K562 (cell line): ENCODE measurements at regions not wholly inside any gene's neighbourhood (a gene's known extent, or its start where the extent isn't known, plus 50 kb on each side); places are given as distances from the start of the nearest gene placed in this dataset.

Experiments used
- ATAC-seq: fragments of 200-7000 bp; cut with Tn5 transposase; 3 replicates; pipeline ENCODE4 v1.9.1; 2020; ENCODE audit warnings: moderate library complexity
- BruUV-seq: library from RNA; stranded (reverse); fragments of 400-500 nt; replicated peaks from 2 replicates; lab custom pipeline; 2021; lab: Mats Ljungman, UMichigan
- CTCF ChIA-PET: fragments of 300-600 bp; formaldehyde crosslinking; extraction: SDS; loops from one replicate; lab custom pipeline; 2021; ENCODE audit warnings: low intra/inter-chr PET ratio; lab: Yijun Ruan, JAX
- POLR2A ChIA-PET: fragments of 300-600, 350-650 bp; sonication (Branson Sonifier 250); formaldehyde crosslinking; extraction: SDS; loops from one replicate; lab custom pipeline; 2021; ENCODE audit warnings: antibody characterized with exemption, inconsistent platforms; lab: Yijun Ruan, JAX
- DNase-seq, 4 experiments: peaks; one replicate each; pipeline versions ENCODE4 v3.0.0 to v3.0.0-alpha.2; 2011 to 2018; ENCODE audit warnings: low spot score in 3 of 4, mixed read lengths in 3 of 4; ENCODE audit errors: extremely low read depth in 1 of 4
- FAIRE-seq: peaks from 2 replicates; lab custom pipeline; 2011; peaks lifted over from hg19 to GRCh38; lab: Jason Lieb, UNC
- H2AFZ ChIP-seq: 2 replicates; pipeline ENCODE4 v1.6.0; 2011; ENCODE audit warnings: low read depth, low read length, control low read depth, inconsistent platforms
- H3K27ac ChIP-seq: fragments of 200-600 bp; 3 replicates; pipeline ENCODE4 v1.8.0; 2011; ENCODE audit warnings: low read depth, mild to moderate bottlenecking, control low read depth, inconsistent platforms, low read length, moderate library complexity, mixed read lengths; ENCODE audit errors: extremely low read depth
- H3K27me3 ChIP-seq, 2 experiments: fragments of 300-600 bp in 1 of 2; 2 replicates in 1 of 2; 3 replicates in 1 of 2; pipeline versions ENCODE4 v1.6.0 to v1.8.0; 2011; ENCODE audit warnings: inconsistent platforms in 2 of 2, low read length in 2 of 2, mild to moderate bottlenecking in 1 of 2, mixed read lengths in 1 of 2, moderate library complexity in 1 of 2; ENCODE audit not compliant: control insufficient read depth in 2 of 2, insufficient read depth in 2 of 2
- H3K36me3 ChIP-seq: fragments of 300-600 bp; 3 replicates; pipeline ENCODE4 v1.8.0; 2011; ENCODE audit warnings: mild to moderate bottlenecking, low read length, inconsistent platforms; ENCODE audit not compliant: control insufficient read depth, insufficient read depth
- H3K4me1 ChIP-seq, 2 experiments: fragments of 200-600 bp in 1 of 2; replicated peaks in 1 of 2; 2 replicates in 1 of 2; 3 replicates in 1 of 2; pipeline versions ENCODE4 v1.5.1 to v1.8.0; 2011; ENCODE audit warnings: inconsistent platforms in 2 of 2, low read length in 2 of 2, mild to moderate bottlenecking in 1 of 2, mixed read lengths in 1 of 2, moderate library complexity in 1 of 2; ENCODE audit not compliant: control insufficient read depth in 2 of 2, insufficient read depth in 2 of 2
- H3K4me2 ChIP-seq: 2 replicates; pipeline ENCODE4 v1.6.1; 2011; ENCODE audit warnings: low read length, control low read depth, inconsistent platforms, mixed read lengths; ENCODE audit not compliant: insufficient read depth
- H3K4me3 ChIP-seq: fragments of 200-600 bp; sonication (generic), shearing (Covaris generic); 2 replicates; pipeline ENCODE4 v1.5.1; 2016; ENCODE audit warnings: control low read depth, inconsistent platforms
- H3K79me2 ChIP-seq: fragments of 200-600 bp; 3 replicates; pipeline ENCODE4 v1.8.0; 2011; ENCODE audit warnings: low read length, inconsistent platforms; ENCODE audit not compliant: control insufficient read depth, insufficient read depth
- H3K9ac ChIP-seq, 2 experiments: 2 replicates each; pipeline versions ENCODE4 v1.6.0 to v1.6.1; 2011; ENCODE audit warnings: low read depth in 2 of 2, low read length in 2 of 2, control low read depth in 1 of 2, inconsistent platforms in 1 of 2, mild to moderate bottlenecking in 1 of 2, mixed read lengths in 1 of 2; ENCODE audit not compliant: insufficient read depth in 1 of 2
- H3K9me1 ChIP-seq: one replicate; pipeline ENCODE4 v1.6.0; 2011; ENCODE audit warnings: inconsistent platforms, mild to moderate bottlenecking, low read length, moderate library complexity; ENCODE audit not compliant: control insufficient read depth, insufficient read depth
- H3K9me3 ChIP-seq: replicated peaks from 2 replicates; pipeline ENCODE4 v1.5.1; 2011; ENCODE audit warnings: low read depth, low read length, inconsistent platforms; ENCODE audit not compliant: control insufficient read depth, insufficient read depth
- H4K20me1 ChIP-seq: replicated peaks from 2 replicates; pipeline ENCODE4 v1.6.1; 2011; ENCODE audit warnings: low read length, inconsistent platforms, mixed read lengths; ENCODE audit not compliant: control insufficient read depth, insufficient read depth
- FOXJ3 ChIP-seq: sonication (generic); formaldehyde crosslinking; IDR thresholded peaks from 2 replicates; pipeline ENCODE4 v1.4.0; 2020; ENCODE audit warnings: mild to moderate bottlenecking, missing genetic modification reagents
- HMG20B ChIP-seq: fragments of 250-450 bp; sonication (Bioruptor Pico); IDR thresholded peaks from 2 replicates; pipeline ENCODE4 v1.5.0; 2021; ENCODE audit warnings: mild to moderate bottlenecking
- L3MBTL2 ChIP-seq: fragments of 450-650 bp; IDR thresholded peaks from 2 replicates; pipeline ENCODE4 v1.6.1; 2016; ENCODE audit warnings: mild to moderate bottlenecking, moderate library complexity
- PRMT5 ChIP-seq: sonication (generic); formaldehyde crosslinking; IDR thresholded peaks from 2 replicates; pipeline ENCODE4 v1.5.0; 2020; ENCODE audit warnings: missing genetic modification reagents
- TEAD1 ChIP-seq, 2 experiments: fragments of 450-650 bp in 1 of 2; sonication (generic) in 1 of 2; formaldehyde crosslinking; IDR thresholded peaks; 2 replicates each; pipeline versions ENCODE4 v1.4.0 to v1.8.0; 2020 to 2022; ENCODE audit warnings: mild to moderate bottlenecking in 2 of 2, missing genetic modification reagents in 1 of 2
- WGBS: fragments of 100-300 bp; shearing (Covaris generic); methylation state at CpG from one replicate; pipeline ENCODE4 v1.1.6; 2016; ENCODE audit warnings: low coverage, mixed read lengths; ENCODE audit not compliant: insufficient coverage; ENCODE audit errors: missing lambda C conversion rate; 5-methylcytosine and 5-hydroxymethylcytosine counted together
- in situ Hi-C: fragments of 300-500 bp; cut with MboI; formaldehyde crosslinking; loops from 4 replicates; pipeline ENCODE4 v1.15.0; 2018; ENCODE audit warnings: inconsistent platforms, mixed read lengths
- intact Hi-C: fragments of 100-400 bp; cut with micrococcal nuclease; formaldehyde crosslinking; loops from 2 replicates; pipeline ENCODE4 v1.14.2; 2022
- TF ChIP-seq, protein P1 (sequence below): fragments of 200-800 bp; sonication (Bioruptor generic); IDR thresholded peaks from 2 replicates; pipeline ENCODE4 v1.6.1; 2017; ENCODE audit warnings: missing genetic modification characterization, missing compliant biosample characterization
- TF ChIP-seq, protein P2 (sequence below): fragments of 150-350 bp; IDR thresholded peaks from 2 replicates; pipeline ENCODE4 v1.6.1; 2014; ENCODE audit warnings: low read depth, mild to moderate bottlenecking, low read length, borderline replicate concordance
- TF ChIP-seq, protein P3 (sequence below): sonication (generic); formaldehyde crosslinking; IDR thresholded peaks from 2 replicates; pipeline ENCODE4 v1.8.0; 2023; ENCODE audit warnings: mild to moderate bottlenecking, missing genetic modification reagents
- TF ChIP-seq, protein P4 (sequence below), 2 experiments: fragments of 450-650 bp; IDR thresholded peaks; 2 replicates each; pipeline ENCODE4 v1.6.1; 2018; ENCODE audit warnings: mild to moderate bottlenecking in 2 of 2, low read depth in 1 of 2; ENCODE audit not compliant: partially characterized antibody in 2 of 2

DNA sequence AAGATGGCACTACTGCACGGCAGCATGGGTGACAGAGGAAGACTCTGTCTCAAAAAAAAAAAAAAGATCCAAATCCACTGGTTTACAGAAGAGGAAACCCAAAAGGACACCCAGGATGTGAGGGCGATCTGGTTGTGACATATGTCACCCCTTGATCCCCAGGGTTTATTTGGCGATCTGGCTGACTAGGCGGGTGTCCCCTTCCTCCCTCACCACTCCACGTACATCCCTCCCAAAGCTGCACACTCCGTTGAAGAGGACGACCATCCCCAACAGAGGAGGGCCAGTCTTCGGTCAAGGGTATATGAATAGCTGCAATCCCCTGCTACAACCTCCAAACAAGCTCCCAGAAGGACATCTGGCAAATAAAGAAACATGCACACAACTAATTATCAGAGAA, 111.6 kb downstream of the HTR5A start:
- Histone ChIP-seq H3K36me3 (no peaks in the 10 kb centered on the region), H3K9me1 (no peaks in the 10 kb centered on the region), H3K4me3 (no peak overlapping the region), H3K4me2 (no peak overlapping the region), H2AFZ (no peak overlapping the region), H3K27me3 (peaks cover 0 to 18% of the 10 kb centered on the region in 2 experiments; a peak in 3 of 5 replicates), H3K27ac (no peak overlapping the region), H3K79me2 (no peaks in the 10 kb centered on the region), H3K9ac (no peak overlapping the region), H3K4me1 (no peaks in the 10 kb centered on the region), H4K20me1 (no peaks in the 10 kb centered on the region), H3K9me3 (peaks cover 9% of the 10 kb centered on the region)
- FAIRE-seq (no peak), ATAC-seq (no peak), DNase-seq (no peak)
- ChIA-PET CTCF (no interaction called here), POLR2A (interaction anchor here (1.2 to 2.0 kb wide), 2 partner anchors 18 to 175 kb away, joined by 3 to 6 read pairs; no protein-coding TSS in a partner anchor)
- WGBS = 0% methylated on average over 8 of the region's 8 CpGs
- BruUV-seq = no TSS peak
- TF ChIP-seq, protein P1, sequence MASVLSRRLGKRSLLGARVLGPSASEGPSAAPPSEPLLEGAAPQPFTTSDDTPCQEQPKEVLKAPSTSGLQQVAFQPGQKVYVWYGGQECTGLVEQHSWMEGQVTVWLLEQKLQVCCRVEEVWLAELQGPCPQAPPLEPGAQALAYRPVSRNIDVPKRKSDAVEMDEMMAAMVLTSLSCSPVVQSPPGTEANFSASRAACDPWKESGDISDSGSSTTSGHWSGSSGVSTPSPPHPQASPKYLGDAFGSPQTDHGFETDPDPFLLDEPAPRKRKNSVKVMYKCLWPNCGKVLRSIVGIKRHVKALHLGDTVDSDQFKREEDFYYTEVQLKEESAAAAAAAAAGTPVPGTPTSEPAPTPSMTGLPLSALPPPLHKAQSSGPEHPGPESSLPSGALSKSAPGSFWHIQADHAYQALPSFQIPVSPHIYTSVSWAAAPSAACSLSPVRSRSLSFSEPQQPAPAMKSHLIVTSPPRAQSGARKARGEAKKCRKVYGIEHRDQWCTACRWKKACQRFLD (CRISPR knock-in tag) = no peak
- TF ChIP-seq TEAD1 (CRISPR knock-in tag; IDR thresholded peaks at IDR 0.05) (no peak), L3MBTL2 (no peak), HMG20B (CRISPR knock-in tag) (no peak), FOXJ3 (CRISPR knock-in tag) (no peak), PRMT5 (CRISPR knock-in tag) (no peak)
- TF ChIP-seq, protein P2, sequence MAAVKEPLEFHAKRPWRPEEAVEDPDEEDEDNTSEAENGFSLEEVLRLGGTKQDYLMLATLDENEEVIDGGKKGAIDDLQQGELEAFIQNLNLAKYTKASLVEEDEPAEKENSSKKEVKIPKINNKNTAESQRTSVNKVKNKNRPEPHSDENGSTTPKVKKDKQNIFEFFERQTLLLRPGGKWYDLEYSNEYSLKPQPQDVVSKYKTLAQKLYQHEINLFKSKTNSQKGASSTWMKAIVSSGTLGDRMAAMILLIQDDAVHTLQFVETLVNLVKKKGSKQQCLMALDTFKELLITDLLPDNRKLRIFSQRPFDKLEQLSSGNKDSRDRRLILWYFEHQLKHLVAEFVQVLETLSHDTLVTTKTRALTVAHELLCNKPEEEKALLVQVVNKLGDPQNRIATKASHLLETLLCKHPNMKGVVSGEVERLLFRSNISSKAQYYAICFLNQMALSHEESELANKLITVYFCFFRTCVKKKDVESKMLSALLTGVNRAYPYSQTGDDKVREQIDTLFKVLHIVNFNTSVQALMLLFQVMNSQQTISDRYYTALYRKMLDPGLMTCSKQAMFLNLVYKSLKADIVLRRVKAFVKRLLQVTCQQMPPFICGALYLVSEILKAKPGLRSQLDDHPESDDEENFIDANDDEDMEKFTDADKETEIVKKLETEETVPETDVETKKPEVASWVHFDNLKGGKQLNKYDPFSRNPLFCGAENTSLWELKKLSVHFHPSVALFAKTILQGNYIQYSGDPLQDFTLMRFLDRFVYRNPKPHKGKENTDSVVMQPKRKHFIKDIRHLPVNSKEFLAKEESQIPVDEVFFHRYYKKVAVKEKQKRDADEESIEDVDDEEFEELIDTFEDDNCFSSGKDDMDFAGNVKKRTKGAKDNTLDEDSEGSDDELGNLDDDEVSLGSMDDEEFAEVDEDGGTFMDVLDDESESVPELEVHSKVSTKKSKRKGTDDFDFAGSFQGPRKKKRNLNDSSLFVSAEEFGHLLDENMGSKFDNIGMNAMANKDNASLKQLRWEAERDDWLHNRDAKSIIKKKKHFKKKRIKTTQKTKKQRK = no peak
- TF ChIP-seq, protein P3, sequence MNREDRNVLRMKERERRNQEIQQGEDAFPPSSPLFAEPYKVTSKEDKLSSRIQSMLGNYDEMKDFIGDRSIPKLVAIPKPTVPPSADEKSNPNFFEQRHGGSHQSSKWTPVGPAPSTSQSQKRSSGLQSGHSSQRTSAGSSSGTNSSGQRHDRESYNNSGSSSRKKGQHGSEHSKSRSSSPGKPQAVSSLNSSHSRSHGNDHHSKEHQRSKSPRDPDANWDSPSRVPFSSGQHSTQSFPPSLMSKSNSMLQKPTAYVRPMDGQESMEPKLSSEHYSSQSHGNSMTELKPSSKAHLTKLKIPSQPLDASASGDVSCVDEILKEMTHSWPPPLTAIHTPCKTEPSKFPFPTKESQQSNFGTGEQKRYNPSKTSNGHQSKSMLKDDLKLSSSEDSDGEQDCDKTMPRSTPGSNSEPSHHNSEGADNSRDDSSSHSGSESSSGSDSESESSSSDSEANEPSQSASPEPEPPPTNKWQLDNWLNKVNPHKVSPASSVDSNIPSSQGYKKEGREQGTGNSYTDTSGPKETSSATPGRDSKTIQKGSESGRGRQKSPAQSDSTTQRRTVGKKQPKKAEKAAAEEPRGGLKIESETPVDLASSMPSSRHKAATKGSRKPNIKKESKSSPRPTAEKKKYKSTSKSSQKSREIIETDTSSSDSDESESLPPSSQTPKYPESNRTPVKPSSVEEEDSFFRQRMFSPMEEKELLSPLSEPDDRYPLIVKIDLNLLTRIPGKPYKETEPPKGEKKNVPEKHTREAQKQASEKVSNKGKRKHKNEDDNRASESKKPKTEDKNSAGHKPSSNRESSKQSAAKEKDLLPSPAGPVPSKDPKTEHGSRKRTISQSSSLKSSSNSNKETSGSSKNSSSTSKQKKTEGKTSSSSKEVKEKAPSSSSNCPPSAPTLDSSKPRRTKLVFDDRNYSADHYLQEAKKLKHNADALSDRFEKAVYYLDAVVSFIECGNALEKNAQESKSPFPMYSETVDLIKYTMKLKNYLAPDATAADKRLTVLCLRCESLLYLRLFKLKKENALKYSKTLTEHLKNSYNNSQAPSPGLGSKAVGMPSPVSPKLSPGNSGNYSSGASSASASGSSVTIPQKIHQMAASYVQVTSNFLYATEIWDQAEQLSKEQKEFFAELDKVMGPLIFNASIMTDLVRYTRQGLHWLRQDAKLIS (CRISPR knock-in tag) = no peak
- TF ChIP-seq, protein P4, sequence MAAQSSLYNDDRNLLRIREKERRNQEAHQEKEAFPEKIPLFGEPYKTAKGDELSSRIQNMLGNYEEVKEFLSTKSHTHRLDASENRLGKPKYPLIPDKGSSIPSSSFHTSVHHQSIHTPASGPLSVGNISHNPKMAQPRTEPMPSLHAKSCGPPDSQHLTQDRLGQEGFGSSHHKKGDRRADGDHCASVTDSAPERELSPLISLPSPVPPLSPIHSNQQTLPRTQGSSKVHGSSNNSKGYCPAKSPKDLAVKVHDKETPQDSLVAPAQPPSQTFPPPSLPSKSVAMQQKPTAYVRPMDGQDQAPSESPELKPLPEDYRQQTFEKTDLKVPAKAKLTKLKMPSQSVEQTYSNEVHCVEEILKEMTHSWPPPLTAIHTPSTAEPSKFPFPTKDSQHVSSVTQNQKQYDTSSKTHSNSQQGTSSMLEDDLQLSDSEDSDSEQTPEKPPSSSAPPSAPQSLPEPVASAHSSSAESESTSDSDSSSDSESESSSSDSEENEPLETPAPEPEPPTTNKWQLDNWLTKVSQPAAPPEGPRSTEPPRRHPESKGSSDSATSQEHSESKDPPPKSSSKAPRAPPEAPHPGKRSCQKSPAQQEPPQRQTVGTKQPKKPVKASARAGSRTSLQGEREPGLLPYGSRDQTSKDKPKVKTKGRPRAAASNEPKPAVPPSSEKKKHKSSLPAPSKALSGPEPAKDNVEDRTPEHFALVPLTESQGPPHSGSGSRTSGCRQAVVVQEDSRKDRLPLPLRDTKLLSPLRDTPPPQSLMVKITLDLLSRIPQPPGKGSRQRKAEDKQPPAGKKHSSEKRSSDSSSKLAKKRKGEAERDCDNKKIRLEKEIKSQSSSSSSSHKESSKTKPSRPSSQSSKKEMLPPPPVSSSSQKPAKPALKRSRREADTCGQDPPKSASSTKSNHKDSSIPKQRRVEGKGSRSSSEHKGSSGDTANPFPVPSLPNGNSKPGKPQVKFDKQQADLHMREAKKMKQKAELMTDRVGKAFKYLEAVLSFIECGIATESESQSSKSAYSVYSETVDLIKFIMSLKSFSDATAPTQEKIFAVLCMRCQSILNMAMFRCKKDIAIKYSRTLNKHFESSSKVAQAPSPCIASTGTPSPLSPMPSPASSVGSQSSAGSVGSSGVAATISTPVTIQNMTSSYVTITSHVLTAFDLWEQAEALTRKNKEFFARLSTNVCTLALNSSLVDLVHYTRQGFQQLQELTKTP (IDR thresholded peaks at IDR 0.05; ENCODE audit: low read depth in 1 of 2, partially characterized antibody in 2 of 2) = no peak
- intact Hi-C loops = no loop called here
- in situ Hi-C loops = no loop called here
